Psoas muscle (tissue), 7 donors: ENCODE measurements at regions not wholly inside any gene's neighbourhood (a gene's known extent, or its start where the extent isn't known, plus 50 kb on each side); places are given as distances from the start of the nearest gene placed in this dataset.

Experiments
- ATAC-seq, 4 donors: fragments of 200-7000 bp; cut with Tn5 transposase; one replicate each; pipeline ENCODE4 v1.9.1; 2020; ENCODE audit warnings: moderate library complexity in 3 of 4, mild to moderate bottlenecking in 2 of 4
- DNase-seq, 2 donors: peaks; one replicate each; pipeline ENCODE4 v3.0.0-alpha.2; 2020
- H3K27ac ChIP-seq: fragments of 200-600 bp; one replicate; pipeline ENCODE4 v1.8.0; 2022
- H3K27me3 ChIP-seq, 3 donors: fragments of 200-600 bp in 1 of 3; one replicate each; pipeline versions ENCODE4 v1.6.1 to v1.8.0; 2013 to 2022; ENCODE audit warnings: low read length in 2 of 3, mild to moderate bottlenecking in 2 of 3, moderate library complexity in 1 of 3; ENCODE audit not compliant: insufficient read depth in 3 of 3
- H3K36me3 ChIP-seq, 2 donors: fragments of 200-600 bp in 1 of 2; one replicate each; pipeline versions ENCODE4 v1.6.1 to v1.8.0; 2013 to 2022; ENCODE audit warnings: low read depth in 1 of 2, mild to moderate bottlenecking in 1 of 2, moderate library complexity in 1 of 2; ENCODE audit not compliant: insufficient read depth in 1 of 2
- H3K4me1 ChIP-seq: fragments of 200-600 bp; one replicate; pipeline ENCODE4 v1.8.0; 2022
- H3K4me3 ChIP-seq: fragments of 200-600 bp; one replicate; pipeline ENCODE4 v1.8.0; 2022; ENCODE audit warnings: mild to moderate bottlenecking
- H3K9me3 ChIP-seq: fragments of 200-600 bp; one replicate; pipeline ENCODE4 v1.8.0; 2022
- CTCF ChIP-seq: fragments of 200-600 bp; IDR thresholded peaks from one replicate; pipeline ENCODE4 v1.8.0; 2022; ENCODE audit warnings: antibody characterized with exemption
- WGBS, 3 donors: extraction: QIAGEN DNeasy Blood & Tissue Kit; methylation state at CpG; one replicate each; pipeline versions ENCODE4 v1.1.6 to v1.1.7; 2013; 5-methylcytosine and 5-hydroxymethylcytosine counted together
- intact Hi-C, 2 donors: fragments of 100-400 bp; cut with DNase I; formaldehyde crosslinking; loops; one replicate each; pipeline versions ENCODE4 v1.11.0 to v1.14.2; 2022
- donor health status: healthy with polysubstance abuse.
- donor health status: DM: no; HTN: no; CAD: no; lungs with moderate emphysema.
- donor health status: Bipolar disorder and iron deficiency.
- donor health status: healthy.
- donor health status: DM: yes; HTN: yes; CAD: no.
- donor health status: DM: no; HTN: no; CAD: no.
- donor health status: DM: yes; HTN: yes; CAD: no.

- H3K4me1 ChIP-seq, result no peaks in the 10 kb centered on the region
- no peak overlapping the region for H3K4me3 ChIP-seq
- no peak overlapping the region for H3K27ac ChIP-seq
- intact Hi-C loops, result no loop called here
- no peak for TF ChIP-seq CTCF
- WGBS, 3 donors, result 78 to 80% (median 79%) methylated on average over 4 of the region's 4 CpGs
- H3K36me3 ChIP-seq, result no peaks in the 10 kb centered on the region
- no peaks in the 10 kb centered on the region for H3K27me3 ChIP-seq
- ATAC-seq (no peak), DNase-seq (no peak)
- H3K9me3 ChIP-seq, result no peaks in the 10 kb centered on the region
These were observed 1020.1 kb downstream of the NXPH1 start for GRCh38 chr7:9453521-9453920.

GRCh38 chr7:9488555-9488954 lies 1055.1 kb downstream of the NXPH1 start:
- no peaks in the 10 kb centered on the region for H3K27me3 ChIP-seq
- no peak for DNase-seq
- no peak for ATAC-seq
- H3K4me3 ChIP-seq, result no peak overlapping the region
- intact Hi-C loops, result no loop called here
- no peak overlapping the region for H3K27ac ChIP-seq
- H3K9me3 ChIP-seq, result no peaks in the 10 kb centered on the region
- no peak for TF ChIP-seq CTCF
- no peaks in the 10 kb centered on the region for H3K4me1 ChIP-seq
- no peaks in the 10 kb centered on the region for H3K36me3 ChIP-seq

- intact Hi-C loops, result no loop called here
- H3K4me3 ChIP-seq, result no peak overlapping the region
- H3K4me1 ChIP-seq, result no peaks in the 10 kb centered on the region
- no peaks in the 10 kb centered on the region for H3K36me3 ChIP-seq
- TF ChIP-seq CTCF, result no peak
- no peak overlapping the region for H3K27ac ChIP-seq
- H3K27me3 ChIP-seq, result no peaks in the 10 kb centered on the region
- no peak for DNase-seq
- no peaks in the 10 kb centered on the region for H3K9me3 ChIP-seq
- 41 to 56% (median 53%) methylated on average over 3 of the region's 3 CpGs for WGBS, 3 donors
- no peak for ATAC-seq
These were observed 1064.9 kb downstream of the NXPH1 start for GRCh38 chr7:9498303-9498702.

GRCh38 chr7:9502269-9502668 lies 1068.9 kb downstream of the NXPH1 start:
- WGBS, 3 donors, result 89 to 98% (median 95%) methylated on average over 1 of the region's 1 CpG
- H3K9me3 ChIP-seq, result no peaks in the 10 kb centered on the region
- H3K27ac ChIP-seq, result no peak overlapping the region
- no peaks in the 10 kb centered on the region for H3K36me3 ChIP-seq
- no peak for TF ChIP-seq CTCF
- ATAC-seq, result no peak
- H3K4me1 ChIP-seq, result no peaks in the 10 kb centered on the region
- H3K27me3 ChIP-seq, result no peaks in the 10 kb centered on the region
- DNase-seq, result no peak
- intact Hi-C loops, result no loop called here
- no peak overlapping the region for H3K4me3 ChIP-seq

GRCh38 chr7:9504678-9505077 lies 1071.3 kb downstream of the NXPH1 start:
- 79 to 86% (median 79%) methylated on average over 2 of the region's 2 CpGs for WGBS, 3 donors
- ATAC-seq, result no peak
- H3K4me3 ChIP-seq, result no peak overlapping the region
- no peak for TF ChIP-seq CTCF
- no peaks in the 10 kb centered on the region for H3K9me3 ChIP-seq
- intact Hi-C loops, result no loop called here
- no peaks in the 10 kb centered on the region for H3K27me3 ChIP-seq
- no peak for DNase-seq
- H3K27ac ChIP-seq, result no peak overlapping the region
- H3K36me3 ChIP-seq, result no peaks in the 10 kb centered on the region
- no peaks in the 10 kb centered on the region for H3K4me1 ChIP-seq
